GM21423 (cell line): ENCODE measurements at regions not wholly inside any gene's neighbourhood (a gene's known extent, or its start where the extent isn't known, plus 50 kb on each side); places are given as distances from the start of the nearest gene placed in this dataset.

Experiments
- ATAC-seq: cut with Tn5 transposase; IDR thresholded peaks from one replicate; pipeline ENCODE4 v1.9.1; 2021; ENCODE audit warnings: mild to moderate bottlenecking, moderate library complexity; ENCODE audit not compliant: unreplicated experiment

GRCh38 chr1:98216304-98216703 is 295.5 kb upstream of the DPYD start:
- no peak for ATAC-seq

- ATAC-seq = no peak
These were observed 290.5 kb upstream of the DPYD start for GRCh38 chr1:98211271-98211845.

GRCh38 chr1:98210563-98210962 is 289.7 kb upstream of the DPYD start:
- no peak for ATAC-seq

GRCh38 chr1:98210064-98210463 is 289.2 kb upstream of the DPYD start:
- ATAC-seq = no peak

GRCh38 chr1:98205291-98206017 is 284.6 kb upstream of the DPYD start:
- ATAC-seq = no peak

GRCh38 chr1:98203466-98203865 is 282.6 kb upstream of the DPYD start:
- no peak for ATAC-seq

- ATAC-seq = no peak
These were observed 280.8 kb upstream of the DPYD start for GRCh38 chr1:98201666-98202081.

- ATAC-seq = no peak
These were observed 276.5 kb upstream of the DPYD start for GRCh38 chr1:98197356-98197755.

- no peak for ATAC-seq
These were observed 275.2 kb upstream of the DPYD start for GRCh38 chr1:98196012-98196411.

GRCh38 chr1:98188774-98189173 is 267.9 kb upstream of the DPYD start:
- no peak for ATAC-seq

- no peak for ATAC-seq
These were observed 264.0 kb upstream of the DPYD start for GRCh38 chr1:98184856-98185255.

- no peak for ATAC-seq
These were observed 260.4 kb upstream of the DPYD start for GRCh38 chr1:98181036-98181764.

- ATAC-seq = no peak
These were observed 258.4 kb upstream of the DPYD start for GRCh38 chr1:98179151-98179773.

- ATAC-seq = no peak
These were observed 256.9 kb upstream of the DPYD start for GRCh38 chr1:98177751-98178150.

- ATAC-seq = no peak
These were observed 256.1 kb upstream of the DPYD start for GRCh38 chr1:98176936-98177335.

- no peak for ATAC-seq
These were observed 255.6 kb upstream of the DPYD start for GRCh38 chr1:98176414-98176813.

- ATAC-seq = no peak
These were observed 251.7 kb upstream of the DPYD start for GRCh38 chr1:98172578-98172977.

- ATAC-seq = no peak
These were observed 251.2 kb upstream of the DPYD start for GRCh38 chr1:98172022-98172421.

GRCh38 chr1:98164509-98164908 is 243.7 kb upstream of the DPYD start:
- no peak for ATAC-seq

GRCh38 chr1:98157524-98158313 is 236.9 kb upstream of the DPYD start:
- no peak for ATAC-seq

- no peak for ATAC-seq
These were observed 226.4 kb upstream of the DPYD start for GRCh38 chr1:98147280-98147679.
